ENCODE measurements at regions not wholly inside any gene's neighbourhood (a gene's known extent, or its start where the extent isn't known, plus 50 kb on each side); places are given as distances from the start of the nearest gene placed in this dataset.
A peak's percentile ranks its signal among the peaks of the same experiment; 100 is the strongest.

DNA sequence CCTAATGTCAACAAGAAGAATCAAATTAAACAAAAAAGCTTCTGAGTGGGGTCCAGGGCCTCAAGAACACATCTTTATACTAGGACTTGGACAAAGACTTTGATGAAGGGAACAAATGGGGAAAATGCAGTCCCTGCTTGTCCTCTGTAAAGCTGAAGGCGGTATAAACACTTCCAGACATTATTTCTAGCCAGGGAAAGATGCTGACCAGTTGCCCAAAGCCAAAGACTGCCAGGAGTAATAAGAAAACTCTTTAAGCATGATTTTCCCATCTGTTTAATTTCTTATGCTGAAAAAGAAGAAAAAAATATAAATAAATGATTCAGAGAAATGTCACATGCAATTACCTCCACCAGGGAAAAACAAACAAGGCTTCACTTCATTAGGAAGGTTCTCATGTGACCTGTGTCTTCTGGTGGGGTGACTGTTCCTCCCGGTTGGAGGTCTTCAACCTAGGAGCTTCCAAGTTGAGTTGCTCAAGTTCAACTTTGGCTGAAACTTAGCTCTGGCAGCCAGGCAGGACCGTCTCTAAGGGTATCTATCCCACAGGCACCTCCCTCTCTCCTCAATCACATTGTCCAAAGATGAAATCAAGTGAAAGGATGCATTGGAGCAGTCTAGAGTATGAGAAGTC lies 65.2 kb upstream of the KCNE2 start:
- DNase-seq (ENCODE audit: low read depth) = no peak
- H3K4me3 ChIP-seq (ENCODE audit: low read length) = no peak overlapping the region
- TF ChIP-seq, protein P1, sequence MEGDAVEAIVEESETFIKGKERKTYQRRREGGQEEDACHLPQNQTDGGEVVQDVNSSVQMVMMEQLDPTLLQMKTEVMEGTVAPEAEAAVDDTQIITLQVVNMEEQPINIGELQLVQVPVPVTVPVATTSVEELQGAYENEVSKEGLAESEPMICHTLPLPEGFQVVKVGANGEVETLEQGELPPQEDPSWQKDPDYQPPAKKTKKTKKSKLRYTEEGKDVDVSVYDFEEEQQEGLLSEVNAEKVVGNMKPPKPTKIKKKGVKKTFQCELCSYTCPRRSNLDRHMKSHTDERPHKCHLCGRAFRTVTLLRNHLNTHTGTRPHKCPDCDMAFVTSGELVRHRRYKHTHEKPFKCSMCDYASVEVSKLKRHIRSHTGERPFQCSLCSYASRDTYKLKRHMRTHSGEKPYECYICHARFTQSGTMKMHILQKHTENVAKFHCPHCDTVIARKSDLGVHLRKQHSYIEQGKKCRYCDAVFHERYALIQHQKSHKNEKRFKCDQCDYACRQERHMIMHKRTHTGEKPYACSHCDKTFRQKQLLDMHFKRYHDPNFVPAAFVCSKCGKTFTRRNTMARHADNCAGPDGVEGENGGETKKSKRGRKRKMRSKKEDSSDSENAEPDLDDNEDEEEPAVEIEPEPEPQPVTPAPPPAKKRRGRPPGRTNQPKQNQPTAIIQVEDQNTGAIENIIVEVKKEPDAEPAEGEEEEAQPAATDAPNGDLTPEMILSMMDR (conservative IDR thresholded peaks at IDR 0.05; ENCODE audit: low read length) = no peak

DNA sequence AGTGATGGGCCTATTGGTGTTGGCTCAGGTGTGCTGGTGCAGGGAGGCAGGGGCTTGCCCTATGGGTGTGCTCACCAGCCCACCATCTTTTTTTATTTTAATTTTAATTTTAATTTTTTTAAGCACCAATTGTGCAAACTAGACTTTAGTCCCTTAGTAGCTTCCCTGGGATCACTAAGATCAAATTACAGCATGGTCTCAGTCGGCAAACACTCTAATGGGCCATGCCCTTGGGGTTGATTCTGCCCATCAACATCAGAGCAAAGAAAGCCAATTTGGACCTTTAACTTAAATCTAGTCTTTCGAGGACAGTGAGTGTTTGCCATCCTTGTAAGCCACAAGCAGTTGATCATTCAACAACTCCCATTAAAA lies 64.7 kb upstream of the KCNE2 start:
- no peak for DNase-seq (ENCODE audit: low read depth)
- TF ChIP-seq, protein P1 (conservative IDR thresholded peaks at IDR 0.05; ENCODE audit: low read length) = no peak
- H3K4me3 ChIP-seq (ENCODE audit: low read length) = no peak overlapping the region

DNA sequence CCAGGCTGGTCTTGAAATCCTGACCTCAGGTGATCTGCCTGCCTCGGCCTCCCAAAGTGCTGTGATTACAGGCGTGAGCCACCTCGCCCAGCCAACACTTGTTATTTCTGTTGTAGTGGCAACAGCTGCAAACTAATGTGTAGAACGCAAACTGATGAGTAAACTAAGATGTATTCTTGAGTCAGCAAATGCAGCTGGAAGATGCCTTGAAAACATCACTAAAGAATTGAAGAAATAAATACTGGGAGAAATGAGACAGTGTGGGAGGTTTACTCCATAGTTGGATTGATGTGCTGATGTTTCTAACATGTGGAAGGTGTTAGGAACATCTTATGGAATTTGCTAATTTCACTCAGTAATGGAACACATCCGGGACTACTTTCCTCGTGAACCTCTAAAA lies 61.3 kb upstream of the KCNE2 start:
- DNase-seq (ENCODE audit: low read depth) = peak; percentile 57
- no peak overlapping the region for H3K4me3 ChIP-seq (ENCODE audit: low read length)
- TF ChIP-seq, protein P1 (conservative IDR thresholded peaks at IDR 0.05; ENCODE audit: low read length) = no peak

DNA sequence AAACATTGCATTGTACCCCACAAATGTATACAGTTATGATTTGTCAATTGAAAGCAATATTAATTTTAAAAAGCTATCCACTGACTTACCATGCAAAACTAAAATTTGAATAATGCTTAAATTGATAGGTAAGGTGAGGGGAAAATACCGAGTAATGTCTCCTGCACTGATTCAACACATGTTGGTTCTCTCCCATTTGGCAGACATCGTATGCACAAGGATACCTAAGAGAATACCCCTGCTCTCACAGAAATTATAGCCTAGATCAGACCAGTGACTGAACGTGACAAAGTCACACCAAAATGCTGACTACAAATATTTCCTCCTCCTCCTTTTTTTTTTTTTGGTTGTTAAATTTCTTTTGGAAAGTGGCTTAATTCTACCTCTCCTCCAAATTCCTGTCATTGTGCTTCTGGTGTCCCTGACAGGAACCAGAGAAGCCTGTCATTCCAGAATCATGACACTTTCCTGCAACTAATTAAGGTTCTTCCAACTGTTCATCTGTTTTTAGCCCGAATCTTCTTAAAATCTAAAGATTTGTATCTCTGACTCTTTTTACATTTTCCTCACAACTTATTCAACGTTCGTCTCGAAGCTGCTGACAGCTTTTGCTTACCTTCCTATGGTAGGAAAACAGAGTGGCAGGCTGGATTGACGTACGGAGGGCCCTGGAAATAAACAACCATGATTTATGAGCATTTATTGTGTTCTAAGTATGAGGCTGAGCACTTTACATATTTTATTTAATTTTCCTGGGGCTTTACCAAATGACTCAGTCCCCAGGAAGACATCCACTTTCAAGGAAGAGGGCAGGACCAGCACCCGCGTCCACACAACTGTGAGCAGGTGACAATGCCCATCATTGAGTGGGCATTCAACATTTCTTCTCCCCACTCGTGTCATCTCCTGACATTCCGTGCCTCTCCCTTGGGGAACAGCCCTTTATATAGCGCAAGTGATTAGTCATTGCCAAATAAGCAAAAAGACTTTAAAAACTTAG lies 57.9 kb upstream of the KCNE2 start:
- DNase-seq (ENCODE audit: low read depth) = no peak
- TF ChIP-seq, protein P1 (conservative IDR thresholded peaks at IDR 0.05; ENCODE audit: low read length) = no peak
- H3K4me3 ChIP-seq (ENCODE audit: low read length) = no peak overlapping the region

DNA sequence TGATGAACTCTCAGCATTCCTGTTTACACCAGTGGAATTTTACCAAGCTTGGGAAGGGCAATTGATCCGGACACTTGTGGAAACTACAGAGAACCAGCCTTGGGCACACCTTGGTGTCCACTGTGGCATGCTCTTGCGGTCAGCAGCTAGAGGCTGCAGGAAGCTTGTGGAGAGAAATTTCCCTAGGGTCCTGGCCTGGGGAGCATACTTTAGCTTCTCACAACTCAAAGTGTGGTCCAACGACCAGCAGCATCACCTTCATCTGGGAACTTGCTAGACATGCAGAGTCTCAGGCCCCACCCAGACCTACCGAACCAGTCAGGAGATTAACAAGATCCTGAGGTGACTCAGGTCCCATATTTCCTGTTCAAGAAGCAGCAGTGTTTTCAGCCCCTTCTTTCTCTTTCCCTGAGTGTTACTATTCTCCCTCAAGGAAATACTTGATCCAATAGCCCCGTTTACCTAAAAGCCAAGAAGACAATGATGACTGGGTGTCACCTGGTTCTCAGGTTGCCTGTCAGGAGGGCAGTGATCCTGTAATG lies 55.7 kb upstream of the KCNE2 start:
- TF ChIP-seq, protein P1 (conservative IDR thresholded peaks at IDR 0.05; ENCODE audit: low read length) = no peak
- no peak for DNase-seq (ENCODE audit: low read depth)
- H3K4me3 ChIP-seq (ENCODE audit: low read length) = no peak overlapping the region

DNA sequence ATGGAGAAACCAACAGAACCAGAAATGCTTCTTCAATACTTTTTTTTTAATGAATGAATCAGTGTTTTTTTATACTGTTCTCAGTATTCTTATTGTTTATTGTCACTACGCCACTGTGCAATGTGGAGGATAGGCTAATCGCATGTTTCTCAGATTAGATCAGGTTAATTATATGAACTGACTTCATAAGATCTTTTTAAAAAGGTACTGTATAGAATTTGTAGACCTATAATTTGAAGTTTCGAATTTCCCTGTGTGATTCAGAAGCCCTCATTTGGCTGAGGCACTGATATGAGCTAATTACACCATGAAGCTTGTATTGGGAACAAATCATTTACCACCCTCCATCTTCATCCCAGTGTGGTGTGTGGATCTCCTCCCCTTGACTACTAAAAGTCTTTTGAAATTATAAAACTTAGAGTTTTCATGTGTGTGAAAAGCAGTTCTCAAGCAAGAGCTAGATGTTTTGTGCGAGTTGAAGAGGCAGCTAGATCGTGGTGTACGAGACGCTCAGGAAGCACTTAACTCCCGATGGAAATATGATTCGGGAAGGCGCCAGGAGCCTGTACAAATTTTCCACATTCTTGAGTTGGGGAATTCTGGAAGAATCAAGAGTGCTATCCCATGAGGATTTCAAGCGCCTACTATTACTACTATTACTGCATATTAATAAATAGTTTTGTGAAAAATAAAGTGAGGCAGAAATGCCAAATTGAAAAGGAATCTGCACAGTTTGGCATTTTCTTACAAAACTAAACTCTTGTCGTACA lies 52.1 kb upstream of the KCNE2 start:
- H3K4me3 ChIP-seq (ENCODE audit: low read length) = no peak overlapping the region
- TF ChIP-seq, protein P1 (conservative IDR thresholded peaks at IDR 0.05; ENCODE audit: low read length) = no peak
- DNase-seq (ENCODE audit: low read depth) = no peak
